GM18499 (cell line): ENCODE measurements at regions not wholly inside any gene's neighbourhood (a gene's known extent, or its start where the extent isn't known, plus 50 kb on each side); places are given as distances from the start of the nearest gene placed in this dataset.

Experiments used
- ATAC-seq: cut with Tn5 transposase; IDR thresholded peaks from one replicate; pipeline ENCODE4 v1.9.1; 2021; ENCODE audit warnings: moderate number of reproducible peaks; ENCODE audit not compliant: insufficient read depth, unreplicated experiment

DNA sequence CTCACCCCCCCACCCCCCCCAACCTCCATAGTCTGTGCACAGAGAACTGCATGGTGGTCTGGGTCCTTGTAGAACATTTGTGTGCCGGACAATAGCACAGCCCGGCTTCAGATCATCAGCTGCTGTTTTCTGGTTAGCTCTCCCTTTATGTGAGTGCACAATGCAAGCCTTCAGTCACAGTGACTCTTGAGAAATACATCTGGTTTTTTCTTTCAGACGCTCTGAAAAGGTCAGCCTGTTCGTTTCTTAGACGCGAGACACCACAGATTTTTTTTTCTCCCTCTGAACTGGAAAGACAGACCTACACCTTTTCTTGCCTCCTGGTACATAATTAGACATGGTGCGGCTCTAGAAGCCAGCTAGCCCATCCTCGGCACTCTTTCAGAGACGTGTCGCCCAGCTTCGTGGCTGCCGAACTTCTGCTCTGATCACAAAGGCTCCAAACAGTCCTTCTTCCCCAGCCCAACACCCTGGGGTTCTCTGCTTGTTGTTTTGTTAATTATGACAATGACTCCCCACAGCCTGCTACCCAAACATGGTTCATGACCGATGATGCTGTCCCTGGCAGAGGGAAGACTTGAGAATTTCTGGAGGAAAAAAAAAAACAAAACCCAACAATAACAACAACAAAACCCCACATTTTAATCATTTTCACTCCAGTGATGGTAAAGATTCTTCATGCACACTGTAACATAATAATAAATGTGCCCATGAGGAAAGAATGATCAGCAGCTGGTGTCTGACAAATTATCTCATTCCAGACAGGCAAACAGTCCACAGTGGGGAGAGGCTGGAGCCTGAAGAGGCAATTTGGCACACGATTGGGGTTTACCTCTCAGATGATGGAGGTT is 241.4 kb upstream of the ZNF462 start:
- no peak for ATAC-seq

DNA sequence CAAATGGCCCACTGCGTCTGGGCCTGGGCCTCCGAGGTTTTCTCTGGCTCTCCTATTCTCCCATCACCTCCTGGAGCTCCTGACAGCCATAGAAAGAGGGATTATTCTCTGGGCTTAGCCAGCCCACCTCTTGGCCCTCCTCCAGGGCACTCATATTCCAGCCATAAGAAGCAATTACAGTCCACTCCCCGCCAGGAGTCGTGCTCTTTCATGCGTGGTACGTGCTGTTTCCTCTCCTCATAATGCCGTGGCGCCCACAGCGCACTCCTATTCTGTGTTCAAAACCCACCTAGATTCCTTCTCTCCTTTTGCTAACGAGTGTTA is 240.8 kb upstream of the ZNF462 start:
- no peak for ATAC-seq

DNA sequence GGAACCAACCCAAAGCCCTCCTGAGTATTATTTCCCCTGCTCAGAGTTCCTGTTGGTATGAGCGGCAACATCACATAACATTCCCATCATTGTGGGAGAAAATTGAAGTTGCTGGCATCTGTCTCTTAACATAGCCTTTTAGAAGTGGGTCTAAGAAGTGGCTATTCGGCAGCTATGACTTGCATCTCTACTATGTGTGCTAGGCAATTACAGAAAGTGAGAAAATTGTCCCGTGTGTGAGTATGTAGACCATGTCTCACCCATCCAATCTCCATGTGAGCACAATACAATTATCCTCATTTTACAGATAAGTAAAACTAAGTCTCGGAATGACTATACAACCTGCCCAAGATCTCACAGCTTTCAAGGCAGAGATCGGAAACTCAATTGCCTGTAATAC is 239.4 kb upstream of the ZNF462 start:
- ATAC-seq = no peak

DNA sequence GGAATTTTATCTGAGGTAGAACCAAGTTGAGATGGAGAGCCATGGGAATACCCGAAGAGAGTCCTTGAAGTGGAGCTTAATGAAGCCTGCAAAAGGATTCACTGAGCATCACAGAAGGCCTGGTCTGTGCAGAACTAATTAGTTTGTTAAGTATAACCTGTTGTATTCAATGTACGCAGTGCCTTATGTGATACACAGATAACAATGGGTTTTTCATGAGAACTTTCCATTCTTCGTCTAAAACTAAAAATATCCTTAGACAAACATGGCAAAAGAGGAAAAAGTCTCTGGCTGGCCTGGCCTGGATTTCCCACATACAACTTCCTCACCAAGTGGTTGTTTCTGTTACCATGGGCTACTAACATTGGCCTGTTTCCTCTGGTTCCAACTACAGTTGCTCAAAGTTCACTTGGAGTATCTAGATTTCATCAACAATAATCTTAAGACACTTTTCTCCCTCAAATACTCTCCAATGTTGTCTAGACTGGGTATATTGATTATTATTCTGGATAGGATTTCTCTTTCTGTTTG is 237.6 kb upstream of the ZNF462 start:
- ATAC-seq = no peak

DNA sequence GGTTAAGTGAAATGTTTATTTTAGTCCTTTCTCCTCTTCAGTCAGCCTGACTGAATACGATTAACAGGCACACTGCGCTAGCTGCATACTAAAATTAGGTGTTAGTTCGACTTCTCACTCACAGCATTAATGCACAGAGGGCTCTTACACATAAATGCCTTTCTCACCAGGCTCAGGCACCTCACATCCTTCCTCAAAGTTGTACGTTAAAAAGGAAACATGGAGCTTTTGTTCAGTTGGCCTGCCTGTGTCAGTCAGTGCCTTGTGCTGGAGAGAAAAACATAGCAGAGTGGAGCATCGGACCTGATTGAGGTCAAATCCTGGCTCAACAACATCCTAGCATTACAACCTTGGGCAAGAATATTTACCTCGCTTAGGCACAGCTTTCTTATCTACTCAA is 236.0 kb upstream of the ZNF462 start:
- ATAC-seq = no peak

DNA sequence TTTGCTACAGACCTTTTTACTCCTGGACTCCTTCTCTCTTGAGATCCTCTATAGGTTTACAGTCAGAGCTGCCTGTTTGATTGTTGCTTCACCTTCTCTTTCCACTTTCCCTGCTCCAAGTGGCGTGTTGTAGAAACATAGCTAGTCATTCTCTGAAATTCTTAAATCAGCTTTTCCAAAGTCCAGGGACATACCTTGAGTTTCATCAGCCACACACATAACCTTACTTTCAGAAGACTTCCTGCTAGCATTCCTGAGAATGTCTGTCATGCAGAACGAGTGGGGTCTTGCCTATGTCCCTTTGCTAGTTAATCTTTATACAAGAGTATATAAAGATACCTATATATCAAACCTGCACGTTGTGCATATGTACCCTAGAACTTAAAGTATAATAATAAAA is 230.3 kb upstream of the ZNF462 start:
- ATAC-seq = no peak

DNA sequence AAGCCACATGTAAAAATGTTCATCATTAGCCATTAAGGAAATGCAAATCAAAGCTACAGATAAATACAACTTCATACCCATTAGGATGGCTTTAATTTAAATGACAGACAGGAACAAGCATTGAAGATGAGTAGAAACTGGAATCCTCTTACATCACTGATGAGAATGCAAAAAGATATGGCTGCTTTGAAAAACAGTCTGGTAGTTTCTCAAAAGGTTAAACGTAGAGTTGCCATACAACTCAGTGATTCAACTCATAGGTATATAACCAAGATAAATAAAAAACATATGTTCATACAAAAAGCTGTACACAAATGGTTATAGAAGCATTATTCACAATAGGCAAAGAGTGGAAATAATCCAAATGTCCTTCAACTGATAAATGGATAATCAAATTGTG is 228.8 kb upstream of the ZNF462 start:
- ATAC-seq = no peak

DNA sequence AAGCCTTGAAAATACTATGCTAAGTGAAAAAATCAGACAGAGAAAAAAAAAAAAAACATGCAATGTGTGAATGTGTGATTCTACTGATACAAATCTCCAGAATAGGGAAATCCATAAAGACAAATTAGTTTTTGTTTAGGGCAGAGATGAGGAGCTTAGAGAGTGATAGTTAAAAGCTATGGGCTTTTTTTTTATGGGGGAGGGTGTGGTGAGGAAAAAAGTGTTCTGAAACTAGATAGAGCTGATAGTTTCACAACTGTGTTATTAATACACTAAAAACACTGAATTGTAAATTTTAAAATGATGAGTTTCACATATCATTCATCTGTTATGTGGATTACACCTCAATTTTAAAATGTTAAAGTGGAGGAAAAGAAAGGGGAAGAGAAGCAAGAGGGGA is 228.3 kb upstream of the ZNF462 start:
- no peak for ATAC-seq

DNA sequence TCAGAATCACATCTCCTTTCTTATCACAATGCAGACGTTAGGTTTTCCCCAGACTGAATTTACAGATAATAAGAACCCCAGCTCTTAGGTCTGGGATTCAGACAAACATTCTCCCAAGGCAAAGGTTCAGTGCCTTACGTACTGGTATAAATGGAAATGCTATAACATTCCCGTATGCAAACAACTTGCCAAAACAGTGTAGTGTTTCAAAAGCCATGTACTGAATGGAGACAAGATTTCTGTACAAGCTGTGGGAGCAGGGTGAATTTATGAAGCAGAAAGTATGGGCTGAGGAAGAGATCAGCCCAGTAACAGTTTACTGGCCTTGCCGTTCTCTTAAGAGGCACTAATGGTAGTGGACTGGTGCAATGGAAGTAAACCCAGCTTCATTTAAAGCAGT is 225.5 kb upstream of the ZNF462 start:
- no peak for ATAC-seq

DNA sequence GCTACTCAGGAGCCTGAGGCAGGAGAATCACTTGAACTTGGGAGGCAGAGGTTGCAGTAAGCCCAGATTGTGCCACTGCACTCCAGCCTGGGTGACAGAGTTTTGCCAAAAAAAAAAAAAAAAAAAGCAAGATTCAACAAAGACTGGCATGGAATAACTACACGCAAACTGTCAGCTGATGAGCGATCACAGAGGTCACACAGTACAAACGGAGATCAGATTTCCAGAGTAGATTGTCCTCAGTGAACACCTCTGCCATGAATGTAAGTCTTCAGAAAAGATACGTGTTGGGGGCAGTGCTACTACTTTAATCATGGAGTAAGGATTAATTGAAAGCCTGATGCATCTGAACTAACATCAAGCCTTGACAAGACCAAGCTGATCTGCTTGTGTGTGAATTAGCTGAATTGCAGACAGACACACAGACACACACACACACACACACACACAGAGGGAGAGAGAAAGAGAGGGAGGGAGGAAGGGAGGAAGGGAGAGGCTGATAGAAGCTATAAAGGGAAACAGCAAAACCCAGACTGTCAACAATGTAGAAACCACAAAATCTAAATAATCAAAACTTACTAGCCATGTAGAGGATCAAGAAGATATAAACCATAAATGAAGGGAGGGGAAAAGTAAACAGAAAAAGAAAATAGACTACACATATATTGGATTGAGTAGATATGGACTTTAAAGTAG is 222.9 kb upstream of the ZNF462 start:
- ATAC-seq = no peak

DNA sequence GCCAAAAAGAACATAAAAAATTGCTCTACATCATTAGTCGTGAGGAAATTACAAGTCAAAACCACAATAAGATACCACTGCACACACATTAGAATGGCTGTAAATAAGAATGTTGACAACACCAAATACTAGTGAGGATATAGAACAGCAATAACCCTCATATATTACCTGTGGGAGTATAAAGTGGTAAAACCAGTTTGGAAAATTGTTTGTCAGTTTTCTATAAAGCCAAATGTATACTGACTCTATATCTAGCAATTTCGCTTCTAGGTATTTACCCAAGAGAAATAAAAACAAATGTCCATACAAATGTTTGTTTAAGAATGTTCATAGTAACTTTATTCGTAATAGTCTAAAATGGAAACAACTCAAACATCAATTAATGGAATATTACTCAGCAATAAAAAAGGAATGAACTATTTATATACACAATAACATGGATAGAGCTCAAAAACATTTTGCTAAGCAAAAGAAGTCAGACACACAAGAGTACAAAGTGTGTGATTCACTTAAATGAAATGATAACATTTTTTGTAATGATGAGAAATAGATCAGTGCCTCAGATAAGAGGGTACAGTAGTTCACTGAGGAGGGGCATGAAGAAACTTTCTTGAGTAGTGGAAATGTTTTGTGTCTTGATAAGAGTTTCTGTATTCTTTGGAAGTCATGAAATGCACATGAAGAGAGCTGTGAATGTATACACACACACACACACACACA is 219.6 kb upstream of the ZNF462 start:
- ATAC-seq = no peak

DNA sequence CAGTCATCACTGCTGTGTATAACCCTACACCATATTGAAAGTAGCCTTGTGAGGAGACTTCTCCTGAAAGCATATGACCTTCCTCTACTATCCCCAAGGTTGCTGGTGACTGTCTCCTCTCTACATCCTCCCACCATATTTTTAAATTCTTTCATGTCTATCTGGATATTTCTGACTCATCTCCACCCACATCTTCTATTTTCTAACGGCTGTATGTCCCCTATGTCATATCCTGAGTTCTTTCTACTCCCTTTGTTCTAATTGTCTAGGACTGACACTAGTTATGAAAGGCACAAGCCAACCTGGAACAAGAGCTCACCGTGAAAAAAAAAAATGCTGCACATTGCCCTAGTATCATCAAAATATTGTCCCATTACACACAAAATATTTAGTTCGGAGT is 218.3 kb upstream of the ZNF462 start:
- ATAC-seq = no peak

DNA sequence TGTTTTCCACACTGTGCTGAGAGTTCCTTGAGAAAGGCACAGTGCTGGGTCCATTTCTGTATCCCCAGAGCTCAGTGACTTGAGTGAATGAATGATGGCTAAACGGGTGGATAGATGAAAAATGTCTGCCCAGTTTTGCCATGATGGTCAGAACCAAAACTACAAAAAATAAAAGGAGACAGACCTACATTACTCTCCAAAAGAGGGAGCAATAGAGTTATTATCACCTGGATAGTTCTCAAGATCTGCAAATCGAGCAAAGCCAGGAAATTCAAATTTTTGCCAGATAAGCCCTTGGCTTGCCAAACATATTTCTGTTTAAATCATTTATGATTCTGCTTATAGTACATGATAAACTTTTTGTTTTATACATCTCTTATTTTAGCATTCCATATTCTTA is 214.2 kb upstream of the ZNF462 start:
- ATAC-seq = no peak

DNA sequence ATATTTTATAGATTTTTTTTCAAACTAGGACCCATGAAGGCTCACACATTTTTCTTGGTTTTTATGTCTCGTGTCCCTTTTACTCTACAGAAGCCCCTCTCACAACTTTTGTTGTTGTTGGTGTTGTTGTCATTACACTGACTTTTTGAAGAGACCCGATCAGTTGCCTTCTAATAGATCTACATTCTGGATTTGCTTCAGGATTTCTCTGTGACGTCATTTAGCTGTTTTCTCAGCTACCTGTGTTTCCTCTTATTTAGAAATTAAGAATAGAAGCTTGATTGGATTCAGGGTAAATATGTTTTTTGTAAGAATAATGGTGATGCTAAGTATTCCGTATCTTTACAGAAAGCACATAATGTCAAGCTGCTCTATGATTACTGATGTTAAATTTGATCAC is 213.3 kb upstream of the ZNF462 start:
- ATAC-seq = no peak

DNA sequence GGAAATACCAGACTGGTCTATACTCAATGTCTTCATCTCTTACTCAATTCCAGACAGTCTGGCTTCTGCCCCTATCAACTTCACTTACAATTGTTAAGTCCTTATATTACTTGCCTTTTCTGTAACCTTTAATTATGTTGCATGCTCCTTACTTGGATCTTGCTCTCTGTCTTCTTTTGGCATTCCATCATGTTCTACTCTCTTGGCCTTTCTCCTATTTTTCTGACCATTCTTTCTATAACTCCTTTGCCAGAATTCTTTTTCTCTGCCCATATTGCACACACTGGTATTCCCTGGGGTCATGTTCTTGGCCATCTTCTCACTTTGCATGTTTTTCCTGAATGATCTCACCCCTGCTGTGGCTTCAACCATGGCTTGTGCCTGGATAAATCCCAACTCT is 209.8 kb upstream of the ZNF462 start:
- no peak for ATAC-seq

DNA sequence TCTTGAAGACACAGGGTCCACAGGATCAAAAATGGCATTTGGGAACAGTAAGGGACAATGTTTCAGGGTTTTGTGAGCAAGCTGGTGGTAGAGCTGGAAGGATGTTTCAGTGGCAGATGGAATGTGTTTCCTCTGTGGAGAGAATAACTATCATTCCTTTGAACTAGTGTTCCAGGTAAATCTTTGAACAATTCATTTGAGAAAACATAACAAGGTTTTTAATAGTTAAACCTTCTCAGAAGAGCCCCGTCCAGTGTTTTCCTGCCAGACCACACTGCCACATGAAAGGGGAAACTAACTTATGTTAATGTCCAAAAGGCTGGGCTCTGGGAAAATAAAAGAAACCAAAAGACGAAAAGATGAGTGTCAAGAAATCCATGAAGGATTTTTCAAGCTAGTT is 207.0 kb upstream of the ZNF462 start:
- ATAC-seq = no peak

DNA sequence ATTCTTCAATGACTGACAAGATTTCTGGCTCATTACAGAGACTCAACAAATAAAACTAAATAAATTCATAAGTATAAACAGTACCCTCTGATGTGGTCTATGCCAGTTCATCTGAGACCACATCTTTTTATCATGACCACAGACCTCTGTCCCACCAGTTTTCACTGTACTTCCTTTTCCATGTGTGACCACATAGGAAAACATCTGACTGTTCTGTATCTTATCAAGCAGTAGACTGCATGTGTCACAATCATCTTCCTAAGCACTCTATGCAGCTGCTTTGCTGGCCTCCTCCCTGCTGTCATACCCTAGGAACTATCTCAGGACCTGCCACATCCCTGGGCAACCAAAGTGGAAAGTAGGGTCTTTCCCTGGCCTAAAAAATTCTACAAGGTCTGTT is 205.0 kb upstream of the ZNF462 start:
- ATAC-seq = no peak

DNA sequence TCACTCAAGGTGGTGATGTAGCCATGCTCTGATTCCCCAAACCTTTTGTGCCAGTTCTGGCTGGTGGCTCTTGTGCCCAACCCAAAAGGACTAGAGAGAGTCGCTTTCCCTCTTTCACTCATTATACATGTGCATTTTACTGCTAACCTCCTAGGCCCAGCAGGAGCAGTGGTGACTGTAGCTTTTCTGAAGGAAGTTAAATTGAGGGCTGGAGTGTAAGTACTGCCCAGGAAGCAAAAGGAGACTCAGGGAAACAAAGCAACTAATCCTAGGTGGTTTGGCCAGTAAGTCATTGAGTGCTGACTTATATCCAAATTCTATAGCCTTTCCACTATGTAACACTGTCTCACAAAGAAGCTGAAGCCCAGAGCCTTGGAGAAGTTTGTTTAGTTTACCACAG is 194.4 kb upstream of the ZNF462 start:
- ATAC-seq = no peak

DNA sequence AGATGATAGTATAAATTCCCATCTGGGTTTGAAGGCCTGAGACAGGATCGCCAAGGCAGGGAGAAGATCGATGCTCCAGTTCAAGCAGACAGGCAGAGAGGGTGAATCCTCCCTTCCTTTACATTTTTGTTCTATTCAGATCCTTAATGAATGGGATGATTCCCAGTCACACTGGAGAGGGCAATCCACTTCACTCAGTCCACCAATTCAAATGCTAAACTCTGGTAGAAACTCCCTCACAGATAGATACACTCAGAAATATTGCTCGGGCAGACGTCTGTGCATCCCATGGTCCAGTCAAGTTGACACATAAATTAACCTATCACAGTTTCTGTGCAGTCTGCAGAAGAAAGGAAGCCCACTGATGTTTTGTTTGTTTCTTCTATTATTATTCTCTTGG is 193.1 kb upstream of the ZNF462 start:
- ATAC-seq = no peak

DNA sequence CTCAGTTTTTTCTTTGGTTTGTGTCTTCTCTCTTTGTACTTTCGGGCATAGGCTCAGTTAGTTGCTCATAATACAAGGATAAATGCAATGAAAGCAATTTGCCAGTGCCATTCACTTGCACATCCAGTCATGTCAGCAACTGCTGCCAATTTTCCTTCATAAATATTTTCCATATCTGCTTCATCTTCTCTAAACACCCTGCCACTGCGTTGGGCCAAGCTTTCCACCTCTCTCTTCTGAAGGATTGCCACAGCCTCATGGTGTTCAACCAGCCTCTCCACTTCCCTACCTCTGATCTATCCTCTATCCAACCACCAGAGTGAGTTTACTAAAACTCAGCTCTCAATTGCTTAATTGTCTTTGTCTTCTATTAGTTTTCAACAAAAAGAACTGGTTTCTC is 192.5 kb upstream of the ZNF462 start:
- ATAC-seq = no peak

DNA sequence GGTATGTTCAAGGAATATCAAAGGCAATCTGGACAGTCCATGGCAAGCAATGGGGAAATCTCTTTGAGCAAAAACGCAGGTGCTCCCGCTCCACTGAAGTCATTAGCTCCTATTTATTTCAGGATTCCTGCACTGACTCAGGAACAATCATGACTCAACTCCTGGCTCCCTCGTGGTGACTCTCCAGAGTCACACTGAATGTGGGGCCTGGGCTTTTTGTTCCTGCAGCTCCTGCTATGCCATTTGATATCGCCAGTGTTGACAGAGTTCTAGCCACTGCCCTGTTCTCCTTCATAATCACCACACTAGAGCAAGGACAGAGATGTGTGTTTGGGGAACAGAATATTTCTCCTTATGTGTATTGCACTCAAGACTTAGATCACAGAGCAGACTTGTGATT is 187.2 kb upstream of the ZNF462 start:
- ATAC-seq = no peak
